ENCODE measurements at regions not wholly inside any gene's neighbourhood (a gene's known extent, or its start where the extent isn't known, plus 50 kb on each side); places are given as distances from the start of the nearest gene placed in this dataset.

GRCh38 chr7:41878309-41879295, 175.7 kb upstream of the INHBA start:
- no peak for DNase-seq

GRCh38 chr7:41877118-41877517, 174.2 kb upstream of the INHBA start:
- DNase-seq, result no peak

GRCh38 chr7:41875513-41875912, 172.6 kb upstream of the INHBA start:
- no peak for DNase-seq

GRCh38 chr7:41874201-41874785, 171.4 kb upstream of the INHBA start:
- no peak for DNase-seq

GRCh38 chr7:41873741-41874140, 170.9 kb upstream of the INHBA start:
- DNase-seq, result no peak

GRCh38 chr7:41872966-41873365, 170.1 kb upstream of the INHBA start:
- DNase-seq, result no peak

- peak in 1 of 2 donors; percentile 25 for DNase-seq
Observed at GRCh38 chr7:41870461-41871138, 167.7 kb upstream of the INHBA start.

GRCh38 chr7:41869997-41870396, 167.1 kb upstream of the INHBA start:
- DNase-seq, result peak in 1 of 2 donors; percentile 24

GRCh38 chr7:41869596-41869995, 166.7 kb upstream of the INHBA start:
- DNase-seq, result no peak

- DNase-seq, result no peak
Observed at GRCh38 chr7:41869091-41869490, 166.2 kb upstream of the INHBA start.

- DNase-seq, result no peak
Observed at GRCh38 chr7:41867639-41868280, 164.9 kb upstream of the INHBA start.

- no peak for DNase-seq
Observed at GRCh38 chr7:41862261-41862660, 159.4 kb upstream of the INHBA start.

- no peak for DNase-seq
Observed at GRCh38 chr7:41861642-41862041, 158.8 kb upstream of the INHBA start.

GRCh38 chr7:41858201-41858600, 155.3 kb upstream of the INHBA start:
- DNase-seq, result no peak

- DNase-seq, result no peak
Observed at GRCh38 chr7:41855798-41856197, 152.9 kb upstream of the INHBA start.

- no peak for DNase-seq
Observed at GRCh38 chr7:41847606-41848005, 144.7 kb upstream of the INHBA start.

- no peak for DNase-seq
Observed at GRCh38 chr7:41847151-41847550, 144.3 kb upstream of the INHBA start.

- no peak for DNase-seq
Observed at GRCh38 chr7:41842956-41843355, 140.1 kb upstream of the INHBA start.

GRCh38 chr7:41837916-41838315, 135.0 kb upstream of the INHBA start:
- DNase-seq, result no peak

- no peak for DNase-seq
Observed at GRCh38 chr7:41835976-41836530, 133.2 kb upstream of the INHBA start.

- no peak for DNase-seq
Observed at GRCh38 chr7:41834805-41835694, 132.2 kb upstream of the INHBA start.

- no peak for DNase-seq
Observed at GRCh38 chr7:41832941-41833340, 130.1 kb upstream of the INHBA start.

Data from CD4-positive, alpha-beta T cell treated with Interleukin-1 beta for 1 hour (primary cell).